ENCODE measurements at regions not wholly inside any gene's neighbourhood (a gene's known extent, or its start where the extent isn't known, plus 50 kb on each side); places are given as distances from the start of the nearest gene placed in this dataset.

GRCh38 chr18:24544949-24545348 is 84.5 kb downstream of the HRH4 start:
- Histone ChIP-seq H2BK5ac (ENCODE audit: insufficient read length, low read length) (no peak overlapping the region), H3K79me1 (ENCODE audit: insufficient read depth, low read depth, low read length, poor library complexity, severe bottlenecking) (no peaks in the 10 kb centered on the region), H4K20me1 (ENCODE audit: control insufficient read depth, insufficient read depth, insufficient read length) (no peaks in the 10 kb centered on the region), H3K79me2 (ENCODE audit: insufficient read depth, low read length) (no peaks in the 10 kb centered on the region; the same call in 1 of the 2 replicates), H2BK20ac (ENCODE audit: low read depth, low read length, poor library complexity, severe bottlenecking) (no peak overlapping the region), H3T11ph (ENCODE audit: low read length) (no peak overlapping the region), H3K9ac (ENCODE audit: extremely low read depth, insufficient read length, low read length) (no peak overlapping the region), H2AFZ (ENCODE audit: low read length) (no peak overlapping the region), H4K91ac (ENCODE audit: insufficient read length, low read depth, low read length) (no peak overlapping the region), H4K8ac (replicated peaks; ENCODE audit: insufficient read length, low read depth, low read length) (no peak overlapping the region), H3K4ac (ENCODE audit: low read depth, low read length) (no peak overlapping the region), H2BK12ac (ENCODE audit: insufficient read length, low read depth, low read length) (no peak overlapping the region), H3K4me2 (ENCODE audit: insufficient read depth, insufficient read length, low read length) (no peak overlapping the region), H3K23ac (ENCODE audit: insufficient read length, low read depth, low read length) (no peak overlapping the region), H3K23me2 (ENCODE audit: insufficient read length, low read depth, low read length, poor library complexity, severe bottlenecking) (no peaks in the 10 kb centered on the region), H4K5ac (ENCODE audit: insufficient read length, low read depth, low read length) (no peak overlapping the region), H3K14ac (ENCODE audit: insufficient read depth, low read length) (no peak overlapping the region), H2BK15ac (ENCODE audit: low read depth, low read length) (no peak overlapping the region), H3K9me3 (ENCODE audit: control insufficient read depth, low read depth, low read length) (no peaks in the 10 kb centered on the region), H3K27me3 (ENCODE audit: insufficient read depth, low read length) (no peaks in the 10 kb centered on the region), H3K56ac (ENCODE audit: insufficient read length, low read depth, low read length) (no peak overlapping the region), H3K18ac (ENCODE audit: insufficient read length, low read depth, low read length) (no peak overlapping the region), H3K4me1 (ENCODE audit: insufficient read depth, low read length) (peaks cover 3% of the 10 kb centered on the region; the same call in 1 of the 2 replicates), H2AK5ac (ENCODE audit: insufficient read length, low read length) (no peak overlapping the region), H3K27ac (ENCODE audit: insufficient read length, low read depth, low read length) (no peak overlapping the region), H2BK120ac (ENCODE audit: low read depth, low read length, poor library complexity, severe bottlenecking) (no peak overlapping the region)
- Mint-ChIP-seq H3K9me3 (no peaks in the 10 kb centered on the region), H3K4me1 (peaks cover 7 to 10% of the 10 kb centered on the region in 2 experiments), H3K4me3 (no peak overlapping the region), H3K36me3 (ENCODE audit: insufficient read depth in 1 of 3, low read depth in 3 of 3) (no peaks in the 10 kb centered on the region), H3K27me3 (ENCODE audit: low read depth) (peaks cover 3% of the 10 kb centered on the region; the same call in 1 of the 2 replicates), H3K27ac (no peak overlapping the region)
- TF ChIP-seq CTCF (conservative IDR thresholded peaks at IDR 0.05) = no peak
- DNase-seq = no peak
- no CpG with 5 or more reads among the region's 4 CpGs for WGBS (ENCODE audit: extremely low coverage, insufficient read length, low lambda C conversion rate)
